Stimulated activated CD4-positive, alpha-beta T cell treated with anti-CD3 and anti-CD28 coated beads, Interleukin-15, amount 100 ng/mL, for 1 hour (primary cell): ENCODE measurements at regions not wholly inside any gene's neighbourhood (a gene's known extent, or its start where the extent isn't known, plus 50 kb on each side); places are given as distances from the start of the nearest gene placed in this dataset.

ENCODE experiments used
- DNase-seq, 2 donors: peaks; one replicate each; pipeline ENCODE4 v3.0.0-alpha.2; 2020; ENCODE audit warnings: low read depth in 1 of 2, low spot score in 1 of 2

GRCh38 chr5:156109317-156110023, 217.5 kb upstream of the SGCD start:
- DNase-seq, result no peak

GRCh38 chr5:156119692-156120091, 207.3 kb upstream of the SGCD start:
- DNase-seq, result no peak

- no peak for DNase-seq
These were observed 206.2 kb upstream of the SGCD start for GRCh38 chr5:156120777-156121176.

- no peak for DNase-seq
These were observed 205.7 kb upstream of the SGCD start for GRCh38 chr5:156121234-156121633.

- no peak for DNase-seq
These were observed 205.1 kb upstream of the SGCD start for GRCh38 chr5:156121882-156122281.

- DNase-seq, result no peak
These were observed 202.3 kb upstream of the SGCD start for GRCh38 chr5:156124708-156125107.

- DNase-seq, result no peak
These were observed 201.8 kb upstream of the SGCD start for GRCh38 chr5:156125118-156125517.

GRCh38 chr5:156126716-156127115, 200.2 kb upstream of the SGCD start:
- DNase-seq, result no peak

GRCh38 chr5:156128026-156128425, 198.9 kb upstream of the SGCD start:
- DNase-seq, result no peak

- no peak for DNase-seq
These were observed 192.7 kb upstream of the SGCD start for GRCh38 chr5:156134216-156134615.

- DNase-seq, result no peak
These were observed 191.4 kb upstream of the SGCD start for GRCh38 chr5:156135531-156135930.

GRCh38 chr5:156137071-156137869, 189.7 kb upstream of the SGCD start:
- no peak for DNase-seq

GRCh38 chr5:156142867-156143266, 184.1 kb upstream of the SGCD start:
- DNase-seq, result no peak

GRCh38 chr5:156147261-156147943, 179.6 kb upstream of the SGCD start:
- no peak for DNase-seq

GRCh38 chr5:156147944-156148285, 179.0 kb upstream of the SGCD start:
- DNase-seq, result no peak

GRCh38 chr5:156148301-156148700, 178.7 kb upstream of the SGCD start:
- DNase-seq, result no peak

- no peak for DNase-seq
These were observed 177.8 kb upstream of the SGCD start for GRCh38 chr5:156149213-156149612.

GRCh38 chr5:156153602-156154001, 173.4 kb upstream of the SGCD start:
- no peak for DNase-seq

GRCh38 chr5:156154757-156155156, 172.2 kb upstream of the SGCD start:
- DNase-seq, result no peak

- DNase-seq, result no peak
These were observed 171.4 kb upstream of the SGCD start for GRCh38 chr5:156155598-156155997.

GRCh38 chr5:156164306-156164705, 162.7 kb upstream of the SGCD start:
- DNase-seq, result no peak

- no peak for DNase-seq
These were observed 157.5 kb upstream of the SGCD start for GRCh38 chr5:156169495-156169894.
